Peyer's patch (tissue), 4 donors: ENCODE measurements at regions not wholly inside any gene's neighbourhood (a gene's known extent, or its start where the extent isn't known, plus 50 kb on each side); places are given as distances from the start of the nearest gene placed in this dataset.

ENCODE experiments used
- DNase-seq, 3 donors: peaks; one replicate each; pipeline ENCODE4 v3.0.0-alpha.2; 2017 to 2019
- H3K27ac ChIP-seq, 4 donors: fragments of 200-600 bp; sonication (generic); one replicate each; pipeline ENCODE4 v1.5.1; 2016 to 2019
- H3K27me3 ChIP-seq, 2 donors: fragments of 200-600 bp; sonication (generic); one replicate each; pipeline ENCODE4 v1.5.1; 2019
- H3K36me3 ChIP-seq, 3 donors: fragments of 200-600 bp; sonication (generic); one replicate each; pipeline ENCODE4 v1.5.1; 2016 to 2019
- H3K4me1 ChIP-seq, 4 donors: fragments of 200-600 bp; sonication (generic); one replicate each; pipeline ENCODE4 v1.5.1; 2016 to 2019
- H3K4me3 ChIP-seq, 4 donors: fragments of 200-600 bp; sonication (generic); 1 replicate in 3 of 4; 2 replicates in 1 of 4; pipeline ENCODE4 v1.5.1; 2016 to 2019; ENCODE audit warnings: mild to moderate bottlenecking in 1 of 4
- H3K9me3 ChIP-seq, 4 donors: fragments of 200-600 bp; sonication (generic); one replicate each; pipeline ENCODE4 v1.5.1; 2016 to 2019; ENCODE audit warnings: mild to moderate bottlenecking in 1 of 4
- POLR2A ChIP-seq, 2 donors: fragments of 450-650 bp; IDR thresholded peaks; one replicate each; pipeline ENCODE4 v1.5.1; 2017; ENCODE audit warnings: antibody characterized with exemption in 2 of 2, mild to moderate bottlenecking in 2 of 2, moderate library complexity in 2 of 2
- TF ChIP-seq, protein P1 (sequence below), 6 experiments: fragments of 450-650 bp in 4 of 6; fragments of 200-600 bp in 2 of 6; sonication (generic) in 1 of 6; IDR thresholded peaks; one replicate each; pipeline ENCODE4 v1.5.1; 2017 to 2019; ENCODE audit warnings: antibody characterized with exemption in 6 of 6, mild to moderate bottlenecking in 3 of 6, moderate library complexity in 1 of 6

DNA sequence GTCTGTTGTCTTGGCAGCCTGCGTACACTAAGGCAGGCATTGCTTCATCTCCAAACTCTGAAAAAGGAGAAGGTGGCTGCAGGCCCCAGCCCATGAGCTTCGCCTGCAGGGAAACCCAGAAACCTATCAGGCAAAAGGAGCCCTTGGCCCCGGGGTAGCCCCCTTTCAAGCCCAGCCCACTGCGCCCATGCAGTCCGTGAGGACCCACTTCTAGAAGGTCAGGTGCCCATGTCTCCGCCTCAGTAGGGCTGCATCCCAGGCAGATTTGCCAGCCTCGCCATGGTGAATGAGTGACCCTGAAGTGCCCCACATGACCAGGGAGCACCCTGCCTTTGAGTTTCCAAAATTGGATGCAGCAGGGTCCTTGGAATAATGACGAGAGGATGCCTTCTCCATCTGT, 1158.4 kb downstream of the BRD1 start:
- no peak for TF ChIP-seq POLR2A (IDR thresholded peaks at IDR 0.05)
- TF ChIP-seq, protein P1, sequence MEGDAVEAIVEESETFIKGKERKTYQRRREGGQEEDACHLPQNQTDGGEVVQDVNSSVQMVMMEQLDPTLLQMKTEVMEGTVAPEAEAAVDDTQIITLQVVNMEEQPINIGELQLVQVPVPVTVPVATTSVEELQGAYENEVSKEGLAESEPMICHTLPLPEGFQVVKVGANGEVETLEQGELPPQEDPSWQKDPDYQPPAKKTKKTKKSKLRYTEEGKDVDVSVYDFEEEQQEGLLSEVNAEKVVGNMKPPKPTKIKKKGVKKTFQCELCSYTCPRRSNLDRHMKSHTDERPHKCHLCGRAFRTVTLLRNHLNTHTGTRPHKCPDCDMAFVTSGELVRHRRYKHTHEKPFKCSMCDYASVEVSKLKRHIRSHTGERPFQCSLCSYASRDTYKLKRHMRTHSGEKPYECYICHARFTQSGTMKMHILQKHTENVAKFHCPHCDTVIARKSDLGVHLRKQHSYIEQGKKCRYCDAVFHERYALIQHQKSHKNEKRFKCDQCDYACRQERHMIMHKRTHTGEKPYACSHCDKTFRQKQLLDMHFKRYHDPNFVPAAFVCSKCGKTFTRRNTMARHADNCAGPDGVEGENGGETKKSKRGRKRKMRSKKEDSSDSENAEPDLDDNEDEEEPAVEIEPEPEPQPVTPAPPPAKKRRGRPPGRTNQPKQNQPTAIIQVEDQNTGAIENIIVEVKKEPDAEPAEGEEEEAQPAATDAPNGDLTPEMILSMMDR (IDR thresholded peaks at IDR 0.05): no peak
- no peaks in the 10 kb centered on the region for H3K36me3 ChIP-seq
- no peaks in the 10 kb centered on the region for H3K4me1 ChIP-seq
- H3K9me3 ChIP-seq: no peaks in the 10 kb centered on the region
- H3K4me3 ChIP-seq: no peak overlapping the region
- H3K27me3 ChIP-seq: no peaks in the 10 kb centered on the region
- H3K27ac ChIP-seq: no peak overlapping the region
- DNase-seq: no peak

DNA sequence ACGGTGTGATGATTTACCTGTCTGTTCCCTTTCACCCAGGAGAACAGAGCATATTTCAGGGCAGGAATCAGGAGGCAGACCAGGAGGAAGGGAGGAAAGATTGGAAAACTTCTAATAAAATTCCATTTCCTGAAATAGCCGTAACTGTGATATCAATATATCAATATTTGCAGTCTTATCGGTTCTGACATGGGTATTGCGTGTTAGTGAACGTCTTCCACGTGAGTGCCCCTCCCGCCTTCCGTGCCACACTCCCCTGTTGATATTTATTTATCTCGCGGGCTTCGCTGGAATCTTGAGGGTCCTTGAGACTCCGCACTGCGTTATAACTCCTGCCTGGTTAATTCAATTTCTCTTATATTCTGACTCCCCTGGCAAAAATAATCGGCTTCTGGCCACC, 1160.4 kb downstream of the BRD1 start:
- Histone ChIP-seq H3K4me3 (no peak overlapping the region), H3K4me1 (no peaks in the 10 kb centered on the region), H3K36me3 (no peaks in the 10 kb centered on the region), H3K9me3 (no peaks in the 10 kb centered on the region), H3K27ac (no peak overlapping the region), H3K27me3 (no peaks in the 10 kb centered on the region)
- no peak for DNase-seq
- no peak for TF ChIP-seq POLR2A (IDR thresholded peaks at IDR 0.05)
- TF ChIP-seq, protein P1 (IDR thresholded peaks at IDR 0.05): no peak

DNA sequence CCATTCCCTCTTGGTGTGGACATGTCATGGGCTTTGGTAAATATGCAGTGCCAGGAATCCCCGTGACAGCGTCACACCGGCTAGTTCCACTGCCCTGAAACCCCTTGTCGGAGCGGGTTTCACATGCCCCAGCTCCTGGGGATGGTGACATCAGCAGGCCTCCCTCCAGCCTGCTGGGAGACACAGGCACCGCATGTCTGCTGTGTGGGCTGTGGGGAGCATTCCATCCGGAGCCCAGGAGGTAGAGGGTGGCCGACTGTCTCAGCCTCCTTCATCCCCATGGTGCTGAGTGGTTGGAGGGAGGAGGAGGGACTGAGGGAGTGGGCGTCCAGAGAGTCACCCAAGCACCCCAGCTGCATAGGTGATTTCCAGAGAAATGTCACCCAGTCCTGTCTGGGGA, 1161.1 kb downstream of the BRD1 start:
- TF ChIP-seq, protein P1 (IDR thresholded peaks at IDR 0.05): no peak
- TF ChIP-seq POLR2A (IDR thresholded peaks at IDR 0.05): no peak
- Histone ChIP-seq H3K4me3 (no peak overlapping the region), H3K4me1 (no peaks in the 10 kb centered on the region), H3K9me3 (no peaks in the 10 kb centered on the region), H3K27me3 (no peaks in the 10 kb centered on the region), H3K36me3 (no peaks in the 10 kb centered on the region), H3K27ac (no peak overlapping the region)
- no peak for DNase-seq

DNA sequence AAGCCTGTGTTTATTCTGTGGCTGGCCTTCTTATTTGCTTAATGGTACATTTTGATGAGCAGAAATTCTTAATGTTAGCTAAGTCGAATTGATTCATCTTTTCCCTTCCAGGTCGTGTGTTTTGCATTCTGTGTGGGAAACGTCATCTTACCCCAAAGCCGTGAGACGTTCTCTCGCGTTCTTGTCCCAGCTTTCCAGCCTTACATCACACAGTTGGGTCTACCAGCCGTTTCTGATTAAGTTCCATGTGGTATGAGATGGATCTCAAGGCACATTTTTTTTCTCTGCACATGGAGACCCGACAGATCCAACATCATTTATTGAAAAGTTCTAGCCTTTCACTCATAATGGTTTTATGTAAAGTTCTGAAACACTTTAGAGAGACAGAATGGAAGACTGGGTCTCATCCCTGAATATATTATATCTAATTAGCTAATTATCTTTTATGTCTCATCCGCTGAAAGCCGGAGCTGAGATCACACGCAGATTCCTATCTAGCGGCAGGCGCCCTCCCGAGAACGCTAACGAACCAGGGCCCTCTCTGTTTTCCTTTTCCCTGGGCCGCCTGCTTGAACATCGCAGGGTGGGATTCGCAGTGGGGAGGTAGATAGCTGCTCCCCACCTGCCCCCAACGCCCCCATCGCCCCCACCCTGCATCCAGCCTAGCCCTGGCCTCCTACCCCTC, 1162.2 kb downstream of the BRD1 start:
- Histone ChIP-seq H3K36me3 (no peaks in the 10 kb centered on the region), H3K4me1 (no peaks in the 10 kb centered on the region), H3K27me3 (no peaks in the 10 kb centered on the region), H3K27ac (no peak overlapping the region), H3K9me3 (no peaks in the 10 kb centered on the region), H3K4me3 (no peak overlapping the region)
- DNase-seq: no peak
- TF ChIP-seq, protein P1 (IDR thresholded peaks at IDR 0.05): no peak
- TF ChIP-seq POLR2A (IDR thresholded peaks at IDR 0.05): no peak

DNA sequence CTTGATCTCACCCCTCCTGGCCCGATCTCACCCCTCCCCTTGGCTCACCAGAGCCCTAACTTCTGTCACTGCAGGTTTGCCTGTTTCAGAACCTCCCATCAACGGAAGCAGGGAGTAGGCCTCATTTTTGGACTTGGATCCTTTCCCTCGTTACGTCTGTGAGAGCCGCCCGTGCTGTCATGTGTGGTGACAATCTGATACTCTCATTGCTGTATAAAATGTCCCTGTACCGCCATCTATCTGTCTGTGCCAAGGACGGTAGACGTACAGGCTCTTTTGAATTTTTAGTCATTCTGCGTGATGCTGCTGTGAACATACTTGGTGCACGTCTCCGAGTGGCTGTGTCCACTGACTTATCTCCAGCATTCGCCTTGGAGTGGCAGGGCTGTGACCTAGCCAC, 1163.1 kb downstream of the BRD1 start:
- H3K27ac ChIP-seq: no peak overlapping the region
- no peaks in the 10 kb centered on the region for H3K27me3 ChIP-seq
- H3K4me1 ChIP-seq: no peaks in the 10 kb centered on the region
- no peaks in the 10 kb centered on the region for H3K36me3 ChIP-seq
- no peak overlapping the region for H3K4me3 ChIP-seq
- no peaks in the 10 kb centered on the region for H3K9me3 ChIP-seq
- no peak for TF ChIP-seq POLR2A (IDR thresholded peaks at IDR 0.05)
- TF ChIP-seq, protein P1 (IDR thresholded peaks at IDR 0.05): no peak
- no peak for DNase-seq

DNA sequence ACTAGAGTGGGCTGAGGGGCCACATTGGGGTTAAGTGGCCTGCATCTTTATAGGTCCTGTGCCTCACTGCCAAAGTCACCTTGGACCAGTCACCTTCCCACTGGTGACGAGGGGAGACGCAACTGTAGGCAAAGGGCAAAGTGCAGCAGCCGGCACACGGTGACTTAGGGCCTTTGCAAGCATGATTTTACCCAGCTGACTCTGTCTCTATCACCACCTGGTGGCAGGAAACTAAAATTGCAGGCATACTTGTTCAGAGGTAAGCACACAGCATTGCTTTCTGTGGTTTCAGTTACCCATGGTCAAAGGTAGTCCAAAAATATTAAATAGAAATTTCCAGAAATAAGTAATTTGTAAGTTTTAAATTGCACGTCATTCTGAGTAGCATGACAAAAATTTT, 1164.4 kb downstream of the BRD1 start:
- Histone ChIP-seq H3K4me1 (no peaks in the 10 kb centered on the region), H3K27me3 (no peaks in the 10 kb centered on the region), H3K4me3 (no peak overlapping the region), H3K36me3 (no peaks in the 10 kb centered on the region), H3K27ac (no peak overlapping the region), H3K9me3 (no peaks in the 10 kb centered on the region)
- no peak for TF ChIP-seq POLR2A (IDR thresholded peaks at IDR 0.05)
- TF ChIP-seq, protein P1 (IDR thresholded peaks at IDR 0.05): peak in 3 of 6 experiments; percentile 14 to 22 (median 19)
- no peak for DNase-seq
